B cell (primary cell): ENCODE measurements at regions not wholly inside any gene's neighbourhood (a gene's known extent, or its start where the extent isn't known, plus 50 kb on each side); places are given as distances from the start of the nearest gene placed in this dataset.

Experiments
- ATAC-seq: fragments of 200-7000 bp; cut with Tn5 transposase; one replicate; pipeline ENCODE4 v1.10.0; 2021; ENCODE audit warnings: low read depth, mild to moderate bottlenecking, moderate number of reproducible peaks, moderate library complexity
- CTCF ChIA-PET: fragments of 350-600 bp; sonication (Branson Sonifier 250); formaldehyde crosslinking; loops from one replicate; lab custom pipeline; 2021; ENCODE audit warnings: antibody characterized with exemption, inconsistent platforms; lab: Charles Lee
- POLR2A ChIA-PET: fragments of 350-600 bp; sonication (Branson Sonifier 250); formaldehyde crosslinking; loops from one replicate; lab custom pipeline; 2021; ENCODE audit warnings: antibody characterized with exemption; lab: Charles Lee
- DNase-seq: peaks from one replicate; pipeline ENCODE4 v3.0.0; 2013
- H2AFZ ChIP-seq: 2 replicates; pipeline ENCODE4 v1.6.1; 2012; ENCODE audit warnings: mild to moderate bottlenecking, low read depth, low read length; ENCODE audit not compliant: insufficient read depth, poor library complexity, severe bottlenecking
- H3K27ac ChIP-seq, 2 donors: 1 replicate in 1 of 2; 2 replicates in 1 of 2; pipeline ENCODE4 v1.5.1; 2012 to 2013; ENCODE audit warnings: low read length in 2 of 2, mild to moderate bottlenecking in 2 of 2, moderate library complexity in 1 of 2
- H3K27me3 ChIP-seq, 4 experiments: fragments of 200-600 bp in 1 of 4; sonication (generic) in 1 of 4; replicated peaks in 1 of 4; 1 replicate in 2 of 4; 2 replicates in 2 of 4; pipeline versions ENCODE4 v1.6.1 to v1.7.0; 2013 to 2016; ENCODE audit warnings: low read length in 3 of 4, mild to moderate bottlenecking in 2 of 4, mixed read lengths in 1 of 4, moderate library complexity in 1 of 4; ENCODE audit not compliant: insufficient read depth in 4 of 4, control insufficient read depth in 3 of 4; ENCODE audit errors: control extremely low read depth in 1 of 4
- H3K36me3 ChIP-seq, 2 experiments: replicated peaks in 1 of 2; 1 replicate in 1 of 2; 2 replicates in 1 of 2; pipeline versions ENCODE4 v1.6.1 to v1.7.1; 2013; ENCODE audit warnings: low read length in 1 of 2; ENCODE audit not compliant: insufficient read depth in 2 of 2, control insufficient read depth in 1 of 2; ENCODE audit errors: control extremely low read depth in 1 of 2, extremely low read depth in 1 of 2
- H3K4me1 ChIP-seq, 2 donors: fragments of 200-600 bp in 1 of 2; sonication (generic) in 1 of 2; 1 replicate in 1 of 2; 2 replicates in 1 of 2; pipeline versions ENCODE4 v1.5.1 to v1.6.1; 2013 to 2017; ENCODE audit warnings: low read length in 2 of 2; ENCODE audit not compliant: control insufficient read depth in 2 of 2, insufficient read depth in 2 of 2
- H3K4me2 ChIP-seq: replicated peaks from 2 replicates; pipeline ENCODE3; 2012; ENCODE audit warnings: mild to moderate bottlenecking, low read depth, low read length; ENCODE audit not compliant: poor library complexity, severe bottlenecking
- H3K4me3 ChIP-seq, 5 experiments: fragments of 200-600 bp in 1 of 5; sonication (generic) in 1 of 5; 1 replicate in 3 of 5; 2 replicates in 2 of 5; pipeline versions ENCODE4 v1.5.1 to v1.7.0; 2011 to 2016; ENCODE audit warnings: low read length in 4 of 5, mild to moderate bottlenecking in 4 of 5, low read depth in 2 of 5, control low read depth in 1 of 5, moderate library complexity in 1 of 5; ENCODE audit not compliant: insufficient read depth in 1 of 5; ENCODE audit errors: control extremely low read depth in 1 of 5, extremely low read depth in 1 of 5
- H3K79me2 ChIP-seq: fragments of 200-600 bp; sonication (generic); one replicate; pipeline ENCODE4 v1.6.0; 2016; ENCODE audit warnings: low read length; ENCODE audit not compliant: control insufficient read depth, insufficient read depth
- H3K9ac ChIP-seq: fragments of 200-600 bp; sonication (generic); 2 replicates; pipeline ENCODE4 v1.6.1; 2017; ENCODE audit warnings: mild to moderate bottlenecking, low read length, moderate library complexity
- H3K9me3 ChIP-seq, 3 donors: one replicate each; pipeline versions ENCODE4 v1.6.1 to v1.7.1; 2013; ENCODE audit warnings: low read length in 2 of 3; ENCODE audit not compliant: control insufficient read depth in 2 of 3, insufficient read depth in 1 of 3; ENCODE audit errors: control extremely low read depth in 1 of 3
- H4K20me1 ChIP-seq: 2 replicates; pipeline ENCODE4 v1.6.0; 2012; ENCODE audit warnings: mild to moderate bottlenecking, low read length; ENCODE audit not compliant: insufficient read depth, control insufficient read depth, poor library complexity, severe bottlenecking
- H3K27ac Mint-ChIP-seq: one replicate; pipeline ENCODE4 v1.8.0; 2021; ENCODE audit warnings: mixed read lengths
- H3K27me3 Mint-ChIP-seq: one replicate; pipeline ENCODE4 v1.8.0; 2021; ENCODE audit warnings: mixed read lengths
- H3K4me1 Mint-ChIP-seq: one replicate; pipeline ENCODE4 v1.8.0; 2021; ENCODE audit warnings: mixed read lengths
- H3K4me3 Mint-ChIP-seq: one replicate; pipeline ENCODE4 v1.8.0; 2021; ENCODE audit warnings: mixed read lengths
- H3K9me3 Mint-ChIP-seq: one replicate; pipeline ENCODE4 v1.8.0; 2022; ENCODE audit warnings: mixed read lengths; ENCODE audit not compliant: insufficient read depth
- EZH2 ChIP-seq: IDR thresholded peaks from 2 replicates; pipeline ENCODE4 v1.6.1; 2012; ENCODE audit warnings: borderline replicate concordance, low read depth, mild to moderate bottlenecking, moderate library complexity, low read length; ENCODE audit not compliant: insufficient read depth, poor library complexity, severe bottlenecking
- WGBS: methylation state at CpG from one replicate; pipeline ENCODE4 v1.1.5; 2013; ENCODE audit warnings: missing lambda C conversion rate; ENCODE audit not compliant: insufficient coverage; 5-methylcytosine and 5-hydroxymethylcytosine counted together
- intact Hi-C: fragments of 100-400 bp; cut with micrococcal nuclease; formaldehyde crosslinking; loops from one replicate; pipeline ENCODE4 v1.10.0; 2022
- TF ChIP-seq, protein P1 (sequence below): fragments of 200-600 bp; IDR thresholded peaks from one replicate; pipeline ENCODE4 v1.8.0; 2022; ENCODE audit warnings: antibody characterized with exemption, mild to moderate bottlenecking

DNA sequence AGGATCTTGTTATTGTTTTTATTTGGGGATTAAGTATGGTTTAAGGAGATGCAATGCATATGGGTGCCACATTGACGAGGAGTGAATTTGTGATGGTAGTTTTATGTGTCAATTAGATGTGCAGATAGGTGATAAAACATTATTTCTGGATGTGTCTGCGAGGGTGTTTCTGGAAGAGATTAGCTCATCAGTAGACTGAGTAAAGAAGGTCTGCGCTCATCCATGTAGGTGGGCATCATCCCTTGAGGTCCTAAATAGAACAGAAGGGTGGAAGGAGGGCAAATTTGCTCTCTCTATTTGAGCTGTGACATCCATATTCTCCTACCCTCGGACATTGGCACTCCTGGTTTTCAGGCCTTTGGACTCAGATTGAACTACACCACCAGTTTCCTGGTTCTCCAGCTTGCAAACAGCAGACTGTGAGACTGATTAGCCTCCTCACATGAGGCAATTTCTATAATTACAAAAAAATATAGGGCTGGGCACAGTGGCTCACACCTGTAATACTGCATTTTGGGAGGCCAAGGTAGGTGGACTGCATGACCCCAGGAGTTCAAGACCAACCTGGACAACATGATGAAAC is 118.2 kb upstream of the ZNF678 start:
- DNase-seq = no peak
- Histone ChIP-seq H4K20me1 (no peaks in the 10 kb centered on the region), H3K4me3 (no peak overlapping the region), H3K9me3 (no peaks in the 10 kb centered on the region), H3K27me3 (peaks cover 0 to 5% (median 0%) of the 10 kb centered on the region in 4 experiments), H3K4me2 (no peak overlapping the region), H3K4me1 (no peaks in the 10 kb centered on the region), H2AFZ (no peak overlapping the region), H3K9ac (no peak overlapping the region), H3K27ac (no peak overlapping the region), H3K79me2 (no peaks in the 10 kb centered on the region), H3K36me3 (no peaks in the 10 kb centered on the region)
- ATAC-seq = no peak
- H3K9me3 Mint-ChIP-seq = no peaks in the 10 kb centered on the region
- intact Hi-C loops = no loop called here
- H3K27ac Mint-ChIP-seq = no peak overlapping the region
- H3K27me3 Mint-ChIP-seq = peaks cover 27% of the 10 kb centered on the region
- ChIA-PET CTCF (no interaction called here), POLR2A (no interaction called here)
- H3K4me3 Mint-ChIP-seq = no peak overlapping the region
- WGBS = 82% methylated on average over 2 of the region's 4 CpGs
- H3K4me1 Mint-ChIP-seq = no peaks in the 10 kb centered on the region
- TF ChIP-seq EZH2 = no peak
- TF ChIP-seq, protein P1, sequence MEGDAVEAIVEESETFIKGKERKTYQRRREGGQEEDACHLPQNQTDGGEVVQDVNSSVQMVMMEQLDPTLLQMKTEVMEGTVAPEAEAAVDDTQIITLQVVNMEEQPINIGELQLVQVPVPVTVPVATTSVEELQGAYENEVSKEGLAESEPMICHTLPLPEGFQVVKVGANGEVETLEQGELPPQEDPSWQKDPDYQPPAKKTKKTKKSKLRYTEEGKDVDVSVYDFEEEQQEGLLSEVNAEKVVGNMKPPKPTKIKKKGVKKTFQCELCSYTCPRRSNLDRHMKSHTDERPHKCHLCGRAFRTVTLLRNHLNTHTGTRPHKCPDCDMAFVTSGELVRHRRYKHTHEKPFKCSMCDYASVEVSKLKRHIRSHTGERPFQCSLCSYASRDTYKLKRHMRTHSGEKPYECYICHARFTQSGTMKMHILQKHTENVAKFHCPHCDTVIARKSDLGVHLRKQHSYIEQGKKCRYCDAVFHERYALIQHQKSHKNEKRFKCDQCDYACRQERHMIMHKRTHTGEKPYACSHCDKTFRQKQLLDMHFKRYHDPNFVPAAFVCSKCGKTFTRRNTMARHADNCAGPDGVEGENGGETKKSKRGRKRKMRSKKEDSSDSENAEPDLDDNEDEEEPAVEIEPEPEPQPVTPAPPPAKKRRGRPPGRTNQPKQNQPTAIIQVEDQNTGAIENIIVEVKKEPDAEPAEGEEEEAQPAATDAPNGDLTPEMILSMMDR = no peak

DNA sequence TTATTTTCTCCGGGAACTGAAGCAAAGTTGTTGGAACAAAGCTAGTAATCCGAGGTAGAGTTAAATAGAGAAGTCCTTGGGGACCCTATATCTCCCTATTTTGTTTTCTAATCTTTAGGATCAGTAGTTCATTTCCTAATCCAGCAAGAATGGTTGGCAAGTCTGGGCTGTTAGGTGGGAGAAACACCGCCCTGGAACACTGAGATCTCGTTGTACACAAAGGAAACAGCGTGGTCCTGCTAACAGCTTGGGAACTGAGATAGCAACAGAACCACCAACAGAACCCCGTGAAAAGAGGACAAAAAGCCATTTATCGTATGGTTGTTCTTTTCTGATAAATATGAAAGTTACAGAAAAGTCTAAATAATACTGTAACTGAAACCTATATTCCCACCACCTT is 121.9 kb upstream of the CDC42BPA start:
- Histone ChIP-seq H3K79me2 (no peaks in the 10 kb centered on the region), H3K4me2 (no peak overlapping the region), H3K4me3 (no peak overlapping the region), H3K27me3 (peaks cover 0 to 10% (median 1%) of the 10 kb centered on the region in 4 experiments), H3K4me1 (peaks cover 3 to 4% of the 10 kb centered on the region in 2 donors), H3K9ac (no peak overlapping the region), H3K36me3 (no peaks in the 10 kb centered on the region), H4K20me1 (no peaks in the 10 kb centered on the region), H3K27ac (no peak overlapping the region), H2AFZ (no peak overlapping the region), H3K9me3 (no peaks in the 10 kb centered on the region)
- H3K27me3 Mint-ChIP-seq = peaks cover 34% of the 10 kb centered on the region
- H3K9me3 Mint-ChIP-seq = no peaks in the 10 kb centered on the region
- no peak for TF ChIP-seq EZH2
- TF ChIP-seq, protein P1 = no peak
- DNase-seq (no peak), ATAC-seq (no peak)
- H3K4me1 Mint-ChIP-seq = no peaks in the 10 kb centered on the region
- WGBS = 30% methylated on average over 3 of the region's 7 CpGs
- CTCF ChIA-PET = interaction anchor here (0.9 kb wide), 1 partner anchor 10 kb away, joined by 3 read pairs; no protein-coding TSS in a partner anchor
- POLR2A ChIA-PET = no interaction called here
- H3K27ac Mint-ChIP-seq = no peak overlapping the region
- H3K4me3 Mint-ChIP-seq = no peak overlapping the region
- intact Hi-C loops = no loop called here
